Stomach (tissue), 4 donors: ENCODE measurements at regions not wholly inside any gene's neighbourhood (a gene's known extent, or its start where the extent isn't known, plus 50 kb on each side); places are given as distances from the start of the nearest gene placed in this dataset.

ENCODE experiments used
- CTCF ChIP-seq, 7 experiments: fragments of 450-650 bp in 4 of 7; fragments of 200-600 bp in 3 of 7; sonication (generic) in 3 of 7; IDR thresholded peaks; one replicate each; pipeline ENCODE4 v1.5.1; 2016 to 2019; ENCODE audit warnings: antibody characterized with exemption in 7 of 7, control low read depth in 2 of 7, mild to moderate bottlenecking in 1 of 7
- EP300 ChIP-seq: sonication (generic); formaldehyde crosslinking; IDR thresholded peaks from one replicate; pipeline ENCODE4 v1.6.1; 2017; ENCODE audit warnings: antibody characterized with exemption
- POLR2A ChIP-seq, 4 donors: fragments of 450-650 bp; IDR thresholded peaks; one replicate each; pipeline ENCODE4 v1.6.1; 2016; ENCODE audit warnings: antibody characterized with exemption in 4 of 4, control low read depth in 2 of 4, mild to moderate bottlenecking in 1 of 4, moderate library complexity in 1 of 4
- POLR2AphosphoS5 ChIP-seq, 3 donors: sonication (generic); formaldehyde crosslinking; IDR thresholded peaks; one replicate each; pipeline ENCODE4 v1.6.1; 2016; ENCODE audit warnings: antibody characterized with exemption in 3 of 3

DNA sequence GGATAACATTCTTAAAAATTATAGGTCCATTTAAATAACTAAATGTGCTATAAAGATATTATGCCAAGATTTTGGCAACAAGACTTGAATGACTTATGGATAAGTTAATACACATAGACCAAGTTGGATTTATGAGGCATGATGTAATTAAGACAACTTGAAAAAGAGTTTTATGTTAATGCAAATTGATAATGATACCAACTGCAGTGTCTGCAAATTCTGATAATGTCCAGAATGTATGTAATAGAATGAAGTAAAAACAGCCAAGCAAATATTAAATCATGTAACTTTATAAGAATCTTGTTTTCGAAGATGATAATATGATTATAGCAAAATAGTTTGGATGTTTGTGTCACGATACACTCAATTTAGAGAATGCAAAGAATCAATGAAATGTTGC is 868.3 kb downstream of the DNAJB9 start:
- TF ChIP-seq CTCF (IDR thresholded peaks at IDR 0.05) (no peak), EP300 (no peak), POLR2A (IDR thresholded peaks at IDR 0.05) (no peak), POLR2AphosphoS5 (IDR thresholded peaks at IDR 0.05) (no peak)
